ENCODE measurements at regions not wholly inside any gene's neighbourhood (a gene's known extent, or its start where the extent isn't known, plus 50 kb on each side); places are given as distances from the start of the nearest gene placed in this dataset.

DNA sequence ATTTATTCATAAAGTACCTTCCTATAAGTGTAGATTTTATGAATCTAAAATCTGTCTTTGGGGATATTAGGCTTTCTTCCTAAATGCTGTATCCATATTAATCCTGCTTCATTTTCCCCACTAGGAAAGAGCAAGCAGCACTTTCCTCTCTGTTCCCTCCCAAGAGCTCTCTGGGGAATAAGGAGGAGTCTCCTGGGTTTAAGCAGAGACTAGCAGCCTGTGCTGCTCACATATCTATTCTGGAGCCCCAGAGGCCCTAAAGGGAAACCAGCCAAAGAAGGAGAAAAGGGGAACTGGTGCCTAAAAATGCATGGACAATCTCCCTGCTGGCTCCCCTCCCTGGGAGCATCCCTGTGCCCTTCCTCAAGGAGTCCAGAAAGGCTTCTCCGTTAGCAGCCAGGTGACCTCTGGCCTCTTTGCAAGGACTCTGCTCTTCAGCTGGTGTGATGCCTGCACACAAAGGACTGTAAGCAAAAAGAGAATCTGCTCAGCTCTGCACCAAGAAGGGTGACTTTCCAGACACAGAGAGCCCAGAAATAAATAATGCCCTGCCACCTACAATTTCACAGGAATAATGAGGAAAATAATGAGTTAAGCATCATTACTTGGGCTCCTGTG, 270.6 kb downstream of the SS18 start:
- TF ChIP-seq, protein P1, sequence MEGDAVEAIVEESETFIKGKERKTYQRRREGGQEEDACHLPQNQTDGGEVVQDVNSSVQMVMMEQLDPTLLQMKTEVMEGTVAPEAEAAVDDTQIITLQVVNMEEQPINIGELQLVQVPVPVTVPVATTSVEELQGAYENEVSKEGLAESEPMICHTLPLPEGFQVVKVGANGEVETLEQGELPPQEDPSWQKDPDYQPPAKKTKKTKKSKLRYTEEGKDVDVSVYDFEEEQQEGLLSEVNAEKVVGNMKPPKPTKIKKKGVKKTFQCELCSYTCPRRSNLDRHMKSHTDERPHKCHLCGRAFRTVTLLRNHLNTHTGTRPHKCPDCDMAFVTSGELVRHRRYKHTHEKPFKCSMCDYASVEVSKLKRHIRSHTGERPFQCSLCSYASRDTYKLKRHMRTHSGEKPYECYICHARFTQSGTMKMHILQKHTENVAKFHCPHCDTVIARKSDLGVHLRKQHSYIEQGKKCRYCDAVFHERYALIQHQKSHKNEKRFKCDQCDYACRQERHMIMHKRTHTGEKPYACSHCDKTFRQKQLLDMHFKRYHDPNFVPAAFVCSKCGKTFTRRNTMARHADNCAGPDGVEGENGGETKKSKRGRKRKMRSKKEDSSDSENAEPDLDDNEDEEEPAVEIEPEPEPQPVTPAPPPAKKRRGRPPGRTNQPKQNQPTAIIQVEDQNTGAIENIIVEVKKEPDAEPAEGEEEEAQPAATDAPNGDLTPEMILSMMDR (conservative IDR thresholded peaks at IDR 0.05): no peak
- TF ChIP-seq EZH2 (IDR thresholded peaks at IDR 0.05; ENCODE audit: low read depth): no peak

All from PC-9 (cell line).